Kidney (tissue), 13 donors: ENCODE measurements at regions not wholly inside any gene's neighbourhood (a gene's known extent, or its start where the extent isn't known, plus 50 kb on each side); places are given as distances from the start of the nearest gene placed in this dataset.

Source experiments
- DNase-seq, 5 donors: peaks; one replicate each; pipeline ENCODE4 v3.0.0-alpha.2; 2013 to 2020
- FAIRE-seq: peaks from 2 replicates; lab custom pipeline; 2012; peaks lifted over from hg19 to GRCh38; lab: Jason Lieb, UNC
- H3K27ac ChIP-seq, 2 donors: one replicate each; pipeline ENCODE4 v1.7.0; 2013; ENCODE audit warnings: low read depth in 2 of 2, low read length in 2 of 2, inconsistent platforms in 1 of 2
- H3K27me3 ChIP-seq: one replicate; pipeline ENCODE4 v1.7.1; 2013; ENCODE audit warnings: low read length, inconsistent platforms; ENCODE audit not compliant: control insufficient read depth, insufficient read depth
- H3K36me3 ChIP-seq, 3 donors: one replicate each; pipeline versions ENCODE4 v1.7.0 to v1.7.1; 2013; ENCODE audit warnings: low read length in 3 of 3, control low read depth in 1 of 3, inconsistent platforms in 1 of 3; ENCODE audit not compliant: insufficient read depth in 3 of 3, control insufficient read depth in 2 of 3
- H3K4me1 ChIP-seq, 3 donors: one replicate each; pipeline versions ENCODE4 v1.7.0 to v1.7.1; 2013; ENCODE audit warnings: low read length in 3 of 3, inconsistent platforms in 1 of 3, low read depth in 1 of 3; ENCODE audit not compliant: control insufficient read depth in 2 of 3, insufficient read depth in 2 of 3
- H3K4me3 ChIP-seq, 3 donors: one replicate each; pipeline versions ENCODE4 v1.7.0 to v1.8.1; 2013; ENCODE audit warnings: low read length in 3 of 3, control low read depth in 1 of 3, inconsistent platforms in 1 of 3
- H3K9ac ChIP-seq, 3 donors: one replicate each; pipeline versions ENCODE4 v1.7.0 to v1.7.1; 2013; ENCODE audit warnings: low read length in 3 of 3, control low read depth in 1 of 3, inconsistent platforms in 1 of 3
- H3K9me3 ChIP-seq, 3 donors: one replicate each; pipeline versions ENCODE4 v1.7.0 to v1.7.1; 2013; ENCODE audit warnings: low read length in 3 of 3, control low read depth in 1 of 3, inconsistent platforms in 1 of 3; ENCODE audit not compliant: control insufficient read depth in 2 of 3, insufficient read depth in 1 of 3
- CTCF ChIP-seq: IDR thresholded peaks from 3 replicates; pipeline ENCODE4 v1.5.1; 2012; ENCODE audit warnings: mild to moderate bottlenecking, moderate library complexity, borderline replicate concordance; ENCODE audit not compliant: insufficient read depth; ENCODE audit errors: extremely low read depth
- intact Hi-C: fragments of 100-400 bp; cut with DNase I; formaldehyde crosslinking; loops from one replicate; pipeline ENCODE4 v1.11.1; 2022
- donor health status: control.
- donor health status: control.
- donor health status: control.
- donor health status: control.
- donor health status: control.
- donor health status: DM: yes; HTN: yes; CAD: no.
- donor health status: Normal renal cell carcinoma (clear cell type).

- DNase-seq (no peak), FAIRE-seq (no peak)
- Histone ChIP-seq H3K4me3 (no peak overlapping the region), H3K36me3 (no peaks in the 10 kb centered on the region), H3K9me3 (no peaks in the 10 kb centered on the region), H3K4me1 (no peaks in the 10 kb centered on the region), H3K27me3 (no peaks in the 10 kb centered on the region), H3K9ac (no peak overlapping the region), H3K27ac (no peak overlapping the region)
- TF ChIP-seq CTCF: no peak
- intact Hi-C loops: no loop called here
Measured at GRCh38 chr2:64769392-64770044, 115.8 kb upstream of the SERTAD2 start.

GRCh38 chr2:64770137-64770780, 116.5 kb upstream of the SERTAD2 start:
- Histone ChIP-seq H3K27ac (no peak overlapping the region), H3K9me3 (no peaks in the 10 kb centered on the region), H3K36me3 (no peaks in the 10 kb centered on the region), H3K4me3 (no peak overlapping the region), H3K9ac (no peak overlapping the region), H3K27me3 (no peaks in the 10 kb centered on the region), H3K4me1 (no peaks in the 10 kb centered on the region)
- DNase-seq (peak in 1 of 5 donors; percentile 17), FAIRE-seq (no peak)
- TF ChIP-seq CTCF: no peak
- intact Hi-C loops: no loop called here

- intact Hi-C loops: no loop called here
- Histone ChIP-seq H3K9ac (no peak overlapping the region), H3K4me1 (no peaks in the 10 kb centered on the region), H3K27me3 (no peaks in the 10 kb centered on the region), H3K36me3 (no peaks in the 10 kb centered on the region), H3K9me3 (no peaks in the 10 kb centered on the region), H3K27ac (no peak overlapping the region), H3K4me3 (no peak overlapping the region)
- TF ChIP-seq CTCF: no peak
- FAIRE-seq (no peak), DNase-seq (peak in 1 of 5 donors; percentile 21)
Measured at GRCh38 chr2:64770781-64771334, 117.1 kb upstream of the SERTAD2 start.
